ENCODE measurements at regions not wholly inside any gene's neighbourhood (a gene's known extent, or its start where the extent isn't known, plus 50 kb on each side); places are given as distances from the start of the nearest gene placed in this dataset.

GRCh38 chr5:122222580-122222979 is 89.5 kb upstream of the SNCAIP start:
- intact Hi-C loops (cut with DNase I): no loop called here
- WGBS, 2 donors: 94 to 95% methylated on average over 6 of the region's 6 CpGs
- DNase-seq (no peak), ATAC-seq (no peak)
- H3K4me1 ChIP-seq: peaks cover 0 to 6% (median 0%) of the 10 kb centered on the region in 9 donors
- no peaks in the 10 kb centered on the region for H3K36me3 ChIP-seq
- TF ChIP-seq CTCF (IDR thresholded peaks at IDR 0.05): no peak
- H3K27me3 ChIP-seq: no peaks in the 10 kb centered on the region
- no peak overlapping the region for H3K27ac ChIP-seq
- H3K4me3 ChIP-seq: no peak overlapping the region
- peaks cover 0 to 25% (median 0%) of the 10 kb centered on the region in 11 donors for H3K9me3 ChIP-seq

GRCh38 chr5:122228728-122229392 is 83.2 kb upstream of the SNCAIP start:
- peaks cover 0 to 18% (median 0%) of the 10 kb centered on the region in 11 donors for H3K9me3 ChIP-seq
- DNase-seq: no peak
- H3K36me3 ChIP-seq: no peaks in the 10 kb centered on the region
- no peak for ATAC-seq
- intact Hi-C loops (cut with DNase I): no loop called here
- no peak overlapping the region for H3K27ac ChIP-seq
- H3K4me1 ChIP-seq: no peaks in the 10 kb centered on the region
- WGBS, 2 donors: 91 to 93% methylated on average over 11 of the region's 11 CpGs
- no peaks in the 10 kb centered on the region for H3K27me3 ChIP-seq
- H3K4me3 ChIP-seq: no peak overlapping the region
- no peak for TF ChIP-seq CTCF (IDR thresholded peaks at IDR 0.05)

GRCh38 chr5:122229551-122229950 is 82.5 kb upstream of the SNCAIP start:
- Histone ChIP-seq H3K27ac (no peak overlapping the region), H3K27me3 (no peaks in the 10 kb centered on the region), H3K9me3 (peaks cover 0 to 11% (median 0%) of the 10 kb centered on the region in 11 donors), H3K36me3 (no peaks in the 10 kb centered on the region), H3K4me3 (no peak overlapping the region), H3K4me1 (no peaks in the 10 kb centered on the region)
- 93 to 95% methylated on average over 5 of the region's 5 CpGs for WGBS, 2 donors
- intact Hi-C loops (cut with DNase I): no loop called here
- ATAC-seq (no peak), DNase-seq (no peak)
- no peak for TF ChIP-seq CTCF (IDR thresholded peaks at IDR 0.05)

GRCh38 chr5:122236270-122237040 is 75.6 kb upstream of the SNCAIP start:
- no peaks in the 10 kb centered on the region for H3K4me1 ChIP-seq
- no peak for ATAC-seq
- H3K36me3 ChIP-seq: no peaks in the 10 kb centered on the region
- TF ChIP-seq CTCF (IDR thresholded peaks at IDR 0.05): no peak
- peaks cover 0 to 6% (median 0%) of the 10 kb centered on the region in 11 donors for H3K9me3 ChIP-seq
- H3K4me3 ChIP-seq: no peak overlapping the region
- no peak for DNase-seq
- intact Hi-C loops (cut with DNase I): no loop called here
- WGBS, 2 donors: 78 to 79% methylated on average over 2 of the region's 2 CpGs
- no peaks in the 10 kb centered on the region for H3K27me3 ChIP-seq
- H3K27ac ChIP-seq: no peak overlapping the region

Data from heart right ventricle (tissue), 16 donors.